ENCODE measurements at regions not wholly inside any gene's neighbourhood (a gene's known extent, or its start where the extent isn't known, plus 50 kb on each side); places are given as distances from the start of the nearest gene placed in this dataset.
"Not testable (repeated sequence)": the region's sequence is repeated elsewhere in the genome, so short reads cannot be mapped to it uniquely, and the experiment has no call there.

DNA sequence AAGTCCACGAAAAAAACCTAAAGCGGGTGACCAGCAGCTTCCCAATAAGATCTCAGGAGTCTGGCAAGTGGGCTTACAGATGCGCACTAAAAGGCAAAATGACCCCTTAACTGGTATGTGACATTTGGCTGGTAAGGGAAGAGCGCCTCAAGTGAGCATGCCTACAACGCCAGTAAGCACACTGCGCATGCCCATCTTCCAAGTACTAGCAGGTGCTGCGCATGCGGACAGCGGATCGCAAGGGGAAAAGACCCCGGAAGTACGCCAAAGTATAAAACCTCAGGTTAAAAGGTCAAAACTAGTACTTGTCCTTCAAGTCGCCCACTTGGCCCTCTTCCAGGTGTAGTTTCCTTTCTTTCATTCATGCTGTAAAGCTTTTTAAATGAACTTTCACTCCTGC, 518.5 kb upstream of the MDGA2 start:
- H3K4me3 ChIP-seq (ENCODE audit: low read length), result no peak overlapping the region
- H3K9me2 ChIP-seq (replicated peaks; ENCODE audit: control insufficient read depth, low read length), result no peaks in the 10 kb centered on the region
- H3K27me3 ChIP-seq (ENCODE audit: control insufficient read depth, low read length), result no peaks in the 10 kb centered on the region
- H3K4me2 ChIP-seq (ENCODE audit: low read length), result no peak overlapping the region
- no peaks in the 10 kb centered on the region for H3K79me2 ChIP-seq (ENCODE audit: control insufficient read depth, low read length)
- H3K4me1 ChIP-seq (ENCODE audit: control insufficient read depth, low read length), result no peaks in the 10 kb centered on the region
- H3K9me3 ChIP-seq (ENCODE audit: control insufficient read depth, insufficient read depth, low read length), result no peaks in the 10 kb centered on the region
- H4K20me1 ChIP-seq (ENCODE audit: control insufficient read depth, insufficient read depth, low read depth, low read length), result no peaks in the 10 kb centered on the region
- H3K36me3 ChIP-seq (ENCODE audit: control insufficient read depth, low read length), result no peaks in the 10 kb centered on the region
- H3F3A ChIP-seq (ENCODE audit: control insufficient read depth, insufficient read depth), result no peaks in the 10 kb centered on the region
- H3K27ac ChIP-seq (ENCODE audit: low read depth, low read length), result no peak overlapping the region
- TF ChIP-seq CTCF (IDR thresholded peaks at IDR 0.05; ENCODE audit: low read depth, low read length, poor library complexity, severe bottlenecking) (no peak), EZH2phosphoT487 (IDR thresholded peaks at IDR 0.05; ENCODE audit: borderline replicate concordance, low read length) (no peak)

- not testable (repeated sequence) for H3K27ac ChIP-seq (ENCODE audit: low read depth, low read length); H3K4me3 ChIP-seq (ENCODE audit: low read length); H3K79me2 ChIP-seq (ENCODE audit: control insufficient read depth, low read length); H3K36me3 ChIP-seq (ENCODE audit: control insufficient read depth, low read length); H3K9me3 ChIP-seq (ENCODE audit: control insufficient read depth, insufficient read depth, low read length); H3F3A ChIP-seq (ENCODE audit: control insufficient read depth, insufficient read depth); H3K4me1 ChIP-seq (ENCODE audit: control insufficient read depth, low read length); H3K9me2 ChIP-seq (replicated peaks; ENCODE audit: control insufficient read depth, low read length); H4K20me1 ChIP-seq (ENCODE audit: control insufficient read depth, insufficient read depth, low read depth, low read length); H3K27me3 ChIP-seq (ENCODE audit: control insufficient read depth, low read length); H3K4me2 ChIP-seq (ENCODE audit: low read length)
Measured at GRCh38 chr14:48149624-48150023, 474.2 kb upstream of the MDGA2 start.

GRCh38 chr14:48140804-48141203, 465.4 kb upstream of the MDGA2 start:
- no peaks in the 10 kb centered on the region for H3K27me3 ChIP-seq (ENCODE audit: control insufficient read depth, low read length)
- no peak overlapping the region for H3K4me2 ChIP-seq (ENCODE audit: low read length)
- no peak for TF ChIP-seq CTCF (IDR thresholded peaks at IDR 0.05; ENCODE audit: low read depth, low read length, poor library complexity, severe bottlenecking)
- no peak for TF ChIP-seq EZH2phosphoT487 (IDR thresholded peaks at IDR 0.05; ENCODE audit: borderline replicate concordance, low read length)
- H3K36me3 ChIP-seq (ENCODE audit: control insufficient read depth, low read length), result no peaks in the 10 kb centered on the region
- no peaks in the 10 kb centered on the region for H3F3A ChIP-seq (ENCODE audit: control insufficient read depth, insufficient read depth)
- no peak overlapping the region for H3K27ac ChIP-seq (ENCODE audit: low read depth, low read length)
- peaks cover 7% of the 10 kb centered on the region; the same call in 1 of the 2 replicates for H3K4me1 ChIP-seq (ENCODE audit: control insufficient read depth, low read length)
- no peaks in the 10 kb centered on the region for H4K20me1 ChIP-seq (ENCODE audit: control insufficient read depth, insufficient read depth, low read depth, low read length)
- no peaks in the 10 kb centered on the region for H3K9me3 ChIP-seq (ENCODE audit: control insufficient read depth, insufficient read depth, low read length)
- H3K9me2 ChIP-seq (replicated peaks; ENCODE audit: control insufficient read depth, low read length), result no peaks in the 10 kb centered on the region
- H3K4me3 ChIP-seq (ENCODE audit: low read length), result no peak overlapping the region
- H3K79me2 ChIP-seq (ENCODE audit: control insufficient read depth, low read length), result no peaks in the 10 kb centered on the region

GRCh38 chr14:48129472-48129871, 454.1 kb upstream of the MDGA2 start:
- no peak overlapping the region for H3K4me2 ChIP-seq (ENCODE audit: low read length)
- H3K9me2 ChIP-seq (replicated peaks; ENCODE audit: control insufficient read depth, low read length), result no peaks in the 10 kb centered on the region
- no peak overlapping the region for H3K4me3 ChIP-seq (ENCODE audit: low read length)
- no peaks in the 10 kb centered on the region for H3K27me3 ChIP-seq (ENCODE audit: control insufficient read depth, low read length)
- no peaks in the 10 kb centered on the region for H3F3A ChIP-seq (ENCODE audit: control insufficient read depth, insufficient read depth)
- no peaks in the 10 kb centered on the region for H3K79me2 ChIP-seq (ENCODE audit: control insufficient read depth, low read length)
- peaks cover 11% of the 10 kb centered on the region for H3K4me1 ChIP-seq (ENCODE audit: control insufficient read depth, low read length)
- H3K27ac ChIP-seq (ENCODE audit: low read depth, low read length), result no peak overlapping the region
- H3K36me3 ChIP-seq (ENCODE audit: control insufficient read depth, low read length), result no peaks in the 10 kb centered on the region
- H3K9me3 ChIP-seq (ENCODE audit: control insufficient read depth, insufficient read depth, low read length), result no peaks in the 10 kb centered on the region
- TF ChIP-seq CTCF (IDR thresholded peaks at IDR 0.05; ENCODE audit: low read depth, low read length, poor library complexity, severe bottlenecking) (no peak), EZH2phosphoT487 (IDR thresholded peaks at IDR 0.05; ENCODE audit: borderline replicate concordance, low read length) (no peak)
- no peaks in the 10 kb centered on the region for H4K20me1 ChIP-seq (ENCODE audit: control insufficient read depth, insufficient read depth, low read depth, low read length)
